Upper lobe of left lung (tissue), 4 donors: ENCODE measurements at regions not wholly inside any gene's neighbourhood (a gene's known extent, or its start where the extent isn't known, plus 50 kb on each side); places are given as distances from the start of the nearest gene placed in this dataset.

Experiments used
- CTCF ChIP-seq, 6 experiments: fragments of 450-650 bp in 4 of 6; fragments of 200-600 bp in 2 of 6; sonication (generic) in 2 of 6; IDR thresholded peaks; one replicate each; pipeline ENCODE4 v1.5.1; 2016 to 2019; ENCODE audit warnings: antibody characterized with exemption in 6 of 6
- POLR2A ChIP-seq, 4 donors: fragments of 450-650 bp; IDR thresholded peaks; one replicate each; pipeline ENCODE4 v1.5.1; 2016 to 2017; ENCODE audit warnings: antibody characterized with exemption in 4 of 4, mild to moderate bottlenecking in 2 of 4
- POLR2AphosphoS5 ChIP-seq, 2 donors: sonication (generic); formaldehyde crosslinking; IDR thresholded peaks; one replicate each; pipeline ENCODE4 v1.5.1; 2017; ENCODE audit warnings: antibody characterized with exemption in 2 of 2

DNA sequence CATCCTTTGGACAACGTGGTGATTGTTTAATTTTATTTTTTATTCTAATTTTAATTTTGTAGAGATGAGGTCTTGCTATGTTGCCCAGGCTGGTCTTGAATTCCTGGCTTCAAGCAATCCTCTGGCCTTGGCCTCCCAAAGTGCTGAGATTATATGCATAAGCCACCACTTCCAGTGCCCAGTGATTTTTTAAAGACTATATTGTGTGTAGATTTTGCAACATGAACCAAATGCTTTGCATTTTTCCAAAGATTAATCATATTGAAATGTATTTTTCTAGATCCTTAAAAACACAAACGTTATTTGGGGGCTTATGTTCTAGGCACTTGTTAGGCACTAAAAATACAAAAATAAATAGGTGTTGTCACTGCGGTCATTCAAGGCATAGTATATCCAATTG is 117.6 kb upstream of the CCN2 start:
- TF ChIP-seq CTCF (IDR thresholded peaks at IDR 0.05) = no peak
- no peak for TF ChIP-seq POLR2A (IDR thresholded peaks at IDR 0.05)
- TF ChIP-seq POLR2AphosphoS5 (IDR thresholded peaks at IDR 0.05) = no peak
